Ramos (cell line): ENCODE measurements at regions not wholly inside any gene's neighbourhood (a gene's known extent, or its start where the extent isn't known, plus 50 kb on each side); places are given as distances from the start of the nearest gene placed in this dataset.
"Not testable (repeated sequence)": the region's sequence is repeated elsewhere in the genome, so short reads cannot be mapped to it uniquely, and the experiment has no call there.

Source experiments
- in situ Hi-C: fragments of 300-500 bp; cut with MboI; formaldehyde crosslinking; loops from one replicate; pipeline ENCODE4 v1.14.3; 2022; ENCODE audit warnings: low sequenced_read_pairs; ENCODE audit not compliant: unreplicated experiment

DNA sequence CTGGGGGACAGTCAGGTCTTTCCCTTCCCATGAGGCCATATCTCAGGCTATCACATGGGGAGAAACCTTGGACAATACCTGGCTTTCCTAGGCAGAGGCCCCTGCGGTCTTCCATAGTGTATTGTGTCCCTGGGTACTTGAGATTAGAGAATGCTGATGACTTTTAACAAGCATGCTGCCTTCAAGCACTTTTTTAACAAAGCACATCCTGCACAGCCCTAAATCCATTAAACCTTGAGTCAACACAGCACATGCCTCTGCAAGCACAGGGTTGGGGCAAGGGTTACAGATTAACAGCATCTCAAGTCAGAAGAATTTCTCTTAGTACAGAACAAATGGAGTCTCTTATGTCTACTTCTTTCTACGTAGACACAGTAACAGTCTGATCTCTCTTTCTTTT, 545.2 kb upstream of the NR2F2 start:
- in situ Hi-C loops: not testable (repeated sequence)

DNA sequence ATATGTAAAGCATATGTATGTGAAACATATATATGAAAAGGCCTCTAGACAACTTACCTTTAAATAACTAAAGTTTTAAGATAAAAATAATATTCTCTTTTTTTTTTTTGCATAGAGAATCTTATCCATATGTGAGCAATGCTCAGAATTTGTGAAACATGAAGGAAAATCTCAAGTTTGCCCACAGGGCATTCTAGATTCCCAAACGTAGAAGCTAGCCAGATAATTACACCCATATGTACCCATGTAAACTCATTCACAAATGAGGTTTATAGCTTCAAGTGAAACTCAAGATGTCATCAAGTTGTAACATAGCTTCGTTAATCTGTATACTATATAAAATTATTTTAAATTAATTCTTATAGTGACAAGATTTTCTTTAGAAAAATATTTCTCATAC, 537.3 kb upstream of the NR2F2 start:
- in situ Hi-C loops: no loop called here

GRCh38 chr15:95795386-95795785, 535.1 kb upstream of the NR2F2 start:
- in situ Hi-C loops: no loop called here

GRCh38 chr15:95799286-95800200, 531.0 kb upstream of the NR2F2 start:
- in situ Hi-C loops: no loop called here

DNA sequence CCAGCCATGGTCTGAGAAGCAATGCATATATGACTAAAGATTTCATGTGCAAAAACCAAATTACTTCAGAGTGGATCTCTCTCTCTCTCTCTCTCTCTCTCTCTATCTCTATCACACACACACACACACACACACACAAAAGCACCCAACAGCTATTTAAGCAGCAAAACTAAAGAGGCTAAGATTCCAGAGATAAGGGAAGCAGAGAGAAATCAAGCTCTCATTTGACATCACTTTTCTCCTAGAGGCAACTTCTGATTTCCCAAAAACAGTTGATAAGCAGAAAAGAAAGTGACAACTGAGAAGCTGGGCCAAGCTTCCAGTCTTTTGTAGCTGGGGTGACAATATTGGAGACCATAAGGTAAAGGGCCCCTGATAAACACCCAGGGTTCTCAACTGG, 526.0 kb upstream of the NR2F2 start:
- in situ Hi-C loops: no loop called here

GRCh38 chr15:95812491-95812890, 518.0 kb upstream of the NR2F2 start:
- in situ Hi-C loops: no loop called here

GRCh38 chr15:95814908-95815307, 515.6 kb upstream of the NR2F2 start:
- in situ Hi-C loops: no loop called here

DNA sequence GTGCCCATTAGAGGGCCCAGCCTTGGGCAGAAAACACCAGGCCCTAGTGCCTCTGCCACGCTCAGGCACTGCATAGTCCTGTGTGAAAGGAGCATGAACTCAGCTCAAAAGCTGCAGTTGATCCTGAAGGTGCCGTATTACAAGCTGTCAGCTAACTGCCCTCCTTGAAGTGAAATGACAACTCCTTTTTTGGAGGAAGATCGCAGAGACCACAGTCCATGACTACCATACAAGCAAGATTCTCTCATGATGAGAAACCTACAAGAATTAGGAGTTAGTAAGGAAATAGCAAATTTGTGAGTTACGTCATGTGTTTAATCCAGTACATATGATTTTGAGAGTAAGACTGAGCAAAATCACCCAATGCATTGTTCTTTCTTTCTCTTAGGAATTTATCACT, 513.9 kb upstream of the NR2F2 start:
- in situ Hi-C loops: no loop called here

- in situ Hi-C loops: no loop called here
These were observed 507.5 kb upstream of the NR2F2 start for GRCh38 chr15:95822961-95823360.

DNA sequence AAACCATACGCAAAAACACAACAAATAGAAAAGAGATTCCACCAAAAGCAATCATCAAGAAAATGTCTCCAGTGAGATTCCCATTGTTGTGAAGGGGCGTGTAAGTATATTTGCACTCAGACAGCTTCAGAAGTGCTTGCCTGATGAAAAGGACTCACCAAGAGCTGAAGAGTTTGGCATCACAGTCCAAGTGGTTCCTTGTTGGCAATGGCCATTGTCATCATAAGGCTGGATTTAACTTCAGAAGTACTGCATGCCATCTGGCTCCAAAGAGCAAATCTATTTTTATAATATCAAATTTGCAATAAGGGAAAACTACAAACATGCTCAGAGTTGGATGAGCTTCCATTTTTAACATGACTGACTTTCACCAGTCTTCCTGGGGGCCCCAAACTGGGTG, 505.3 kb upstream of the NR2F2 start:
- in situ Hi-C loops: no loop called here

DNA sequence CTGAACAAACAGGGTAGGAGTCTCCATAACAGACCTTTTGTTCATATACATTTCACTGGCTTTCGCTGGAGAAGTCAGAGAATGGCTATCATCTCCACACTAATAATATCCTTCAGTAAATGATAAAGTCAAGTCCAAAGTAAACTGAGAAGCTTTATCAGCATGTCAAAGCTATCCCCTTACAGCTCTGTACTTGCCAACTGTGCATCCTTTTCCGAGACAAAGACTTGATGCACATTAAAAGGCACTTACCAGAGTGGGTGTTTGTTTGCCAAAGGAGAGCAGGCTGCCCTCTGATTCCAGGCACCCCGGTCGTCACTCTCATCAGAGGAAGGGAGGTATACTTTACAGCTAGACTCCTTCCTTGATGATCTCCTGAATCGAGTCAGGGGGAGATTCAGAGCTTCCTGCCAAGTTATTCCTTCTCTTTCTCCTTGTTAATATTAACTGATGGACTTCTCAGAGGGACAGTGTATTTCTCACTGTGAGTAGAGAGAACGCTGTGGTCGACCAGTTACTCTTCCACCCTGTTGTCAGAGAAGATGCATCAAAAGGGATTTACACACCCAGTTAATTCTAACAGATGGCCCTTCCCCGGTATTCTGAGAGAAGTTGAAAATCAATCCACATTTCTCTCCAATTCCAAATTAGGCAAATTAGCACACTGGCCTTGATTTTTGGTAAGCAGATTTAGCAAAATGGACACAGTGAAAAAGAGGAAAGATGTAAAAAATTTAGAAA, 504.7 kb upstream of the NR2F2 start:
- in situ Hi-C loops: no loop called here

- in situ Hi-C loops: no loop called here
These were observed 503.9 kb upstream of the NR2F2 start for GRCh38 chr15:95826412-95827195.

GRCh38 chr15:95829062-95829461, 501.4 kb upstream of the NR2F2 start:
- in situ Hi-C loops: no loop called here

DNA sequence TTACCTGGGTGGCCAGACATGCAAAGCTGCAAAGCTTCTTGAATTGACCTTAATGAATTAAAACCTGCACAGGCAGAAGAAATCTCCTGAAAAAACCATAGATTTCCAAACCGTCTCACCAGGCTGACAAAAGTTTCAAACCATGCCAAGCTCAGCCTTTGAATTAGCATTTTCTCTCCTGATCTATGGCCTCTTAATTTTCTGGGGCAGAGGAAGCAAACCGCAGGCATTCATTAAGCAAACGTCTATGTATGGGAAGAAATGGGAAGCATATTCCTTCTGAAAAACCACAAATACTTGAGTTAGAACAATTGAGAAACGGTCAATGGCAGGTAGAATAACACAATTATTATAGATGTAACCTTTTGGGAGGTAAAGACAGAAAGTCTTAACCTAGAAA, 500.2 kb upstream of the NR2F2 start:
- in situ Hi-C loops: no loop called here

DNA sequence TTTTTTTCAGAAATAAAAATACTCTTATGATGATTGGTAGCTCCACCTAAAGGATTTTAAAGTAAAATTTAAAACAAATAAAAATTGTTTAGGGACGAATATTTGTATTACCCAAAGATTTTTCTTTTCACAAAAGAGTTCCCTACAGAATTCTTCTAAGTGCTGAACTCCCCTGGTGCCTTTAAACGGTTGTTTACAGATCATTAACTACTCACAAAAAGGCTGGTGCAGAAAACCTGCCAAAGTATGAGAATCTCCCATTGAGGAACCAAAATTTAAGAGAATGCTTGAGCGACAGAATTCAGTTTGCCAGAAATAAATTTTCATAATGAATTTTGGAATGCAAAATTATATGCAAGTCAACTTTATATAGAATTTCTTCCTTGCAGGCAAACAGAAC, 497.8 kb upstream of the NR2F2 start:
- in situ Hi-C loops: no loop called here

- in situ Hi-C loops: no loop called here
These were observed 496.3 kb upstream of the NR2F2 start for GRCh38 chr15:95834028-95834804.

- in situ Hi-C loops: no loop called here
These were observed 494.0 kb upstream of the NR2F2 start for GRCh38 chr15:95836536-95836935.

DNA sequence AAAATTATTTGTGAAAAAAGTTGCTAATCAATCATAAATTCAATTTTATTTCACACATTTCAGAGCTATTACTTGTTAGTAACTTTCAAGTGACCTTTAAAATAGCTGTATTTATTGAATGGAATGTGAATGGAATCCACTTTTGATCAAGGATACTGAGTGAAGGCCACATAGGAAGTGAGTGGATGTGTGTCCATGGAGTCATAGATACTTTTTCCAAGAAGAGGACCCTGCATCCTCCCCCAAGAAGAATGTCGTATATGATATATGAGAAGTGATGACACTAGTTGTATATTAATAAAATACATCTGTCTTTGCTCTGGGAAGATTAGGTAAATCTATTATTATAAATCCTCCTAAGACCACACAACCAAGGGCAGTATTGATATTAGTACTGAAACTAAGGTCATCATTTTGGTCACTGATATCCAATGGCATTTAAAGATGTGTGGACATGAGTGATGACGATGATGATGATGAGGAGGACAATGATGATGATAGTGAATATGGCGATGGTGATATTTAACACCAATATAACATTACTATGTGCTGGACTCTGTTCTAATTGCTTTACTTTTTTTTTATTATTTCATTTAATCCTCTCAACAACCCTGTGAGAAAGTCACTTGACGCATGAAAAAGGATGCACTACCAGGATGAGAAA, 493.0 kb upstream of the NR2F2 start:
- in situ Hi-C loops: no loop called here

DNA sequence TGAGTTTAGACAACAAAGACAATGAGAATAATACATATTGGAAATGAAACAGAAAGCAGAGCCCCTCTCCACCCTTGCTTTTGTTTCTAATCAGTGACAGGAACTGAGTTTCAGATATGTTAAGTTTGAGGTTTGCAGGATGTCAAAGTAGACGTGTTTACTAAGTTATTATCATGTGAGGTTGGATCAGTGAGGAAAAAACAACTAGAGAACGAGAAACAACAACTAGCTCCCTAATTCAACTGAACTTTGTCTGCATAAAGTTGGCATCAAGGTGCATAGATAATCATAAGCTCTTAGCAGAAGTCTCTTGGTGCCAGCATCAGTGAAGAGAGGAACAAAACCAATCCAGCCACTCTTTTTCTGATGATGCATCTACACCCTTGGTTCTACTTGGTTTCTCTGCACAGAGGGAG, 491.1 kb upstream of the NR2F2 start:
- in situ Hi-C loops: no loop called here

- in situ Hi-C loops: no loop called here
These were observed 490.5 kb upstream of the NR2F2 start for GRCh38 chr15:95840004-95840403.
